ENCODE measurements at regions not wholly inside any gene's neighbourhood (a gene's known extent, or its start where the extent isn't known, plus 50 kb on each side); places are given as distances from the start of the nearest gene placed in this dataset.

DNA sequence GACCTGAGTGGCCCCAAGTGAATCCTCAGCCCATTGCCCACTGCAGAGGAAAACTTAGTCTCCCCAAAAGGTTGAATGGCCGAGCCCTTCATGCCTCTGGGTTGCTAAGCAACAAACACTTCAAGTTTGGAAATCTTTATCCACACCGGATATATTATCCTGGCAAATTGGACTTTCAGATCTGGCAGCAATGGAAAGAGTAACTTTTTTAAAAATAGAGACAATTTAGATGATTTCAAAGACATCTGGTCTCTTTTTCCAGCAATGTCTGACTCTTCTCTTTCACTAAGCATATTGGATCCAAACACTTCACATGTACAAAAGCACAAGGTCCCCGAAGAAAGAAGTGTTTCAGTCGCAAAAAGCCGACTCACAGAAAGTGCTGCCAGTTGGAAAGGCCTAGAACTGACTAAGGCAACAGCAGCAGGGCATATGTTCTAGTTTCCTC is 505.3 kb downstream of the SOX6 start:
- TF ChIP-seq, protein P1, sequence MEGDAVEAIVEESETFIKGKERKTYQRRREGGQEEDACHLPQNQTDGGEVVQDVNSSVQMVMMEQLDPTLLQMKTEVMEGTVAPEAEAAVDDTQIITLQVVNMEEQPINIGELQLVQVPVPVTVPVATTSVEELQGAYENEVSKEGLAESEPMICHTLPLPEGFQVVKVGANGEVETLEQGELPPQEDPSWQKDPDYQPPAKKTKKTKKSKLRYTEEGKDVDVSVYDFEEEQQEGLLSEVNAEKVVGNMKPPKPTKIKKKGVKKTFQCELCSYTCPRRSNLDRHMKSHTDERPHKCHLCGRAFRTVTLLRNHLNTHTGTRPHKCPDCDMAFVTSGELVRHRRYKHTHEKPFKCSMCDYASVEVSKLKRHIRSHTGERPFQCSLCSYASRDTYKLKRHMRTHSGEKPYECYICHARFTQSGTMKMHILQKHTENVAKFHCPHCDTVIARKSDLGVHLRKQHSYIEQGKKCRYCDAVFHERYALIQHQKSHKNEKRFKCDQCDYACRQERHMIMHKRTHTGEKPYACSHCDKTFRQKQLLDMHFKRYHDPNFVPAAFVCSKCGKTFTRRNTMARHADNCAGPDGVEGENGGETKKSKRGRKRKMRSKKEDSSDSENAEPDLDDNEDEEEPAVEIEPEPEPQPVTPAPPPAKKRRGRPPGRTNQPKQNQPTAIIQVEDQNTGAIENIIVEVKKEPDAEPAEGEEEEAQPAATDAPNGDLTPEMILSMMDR (IDR thresholded peaks at IDR 0.05) = no peak
- no peak for TF ChIP-seq POLR2A (IDR thresholded peaks at IDR 0.05)
